K562 (cell line): ENCODE measurements at regions not wholly inside any gene's neighbourhood (a gene's known extent, or its start where the extent isn't known, plus 50 kb on each side); places are given as distances from the start of the nearest gene placed in this dataset.

ENCODE experiments used
- BACH1 ChIP-seq: fragments of 200-800 bp; sonication (Bioruptor generic); IDR thresholded peaks from 2 replicates; pipeline ENCODE4 v1.6.1; 2016; ENCODE audit warnings: missing genetic modification characterization, missing compliant biosample characterization
- KDM2B ChIP-seq: fragments of 250-450 bp; sonication (Bioruptor Pico); IDR thresholded peaks from 2 replicates; pipeline ENCODE4 v1.8.0; 2021; ENCODE audit warnings: mild to moderate bottlenecking, moderate library complexity
- MCM2 ChIP-seq: fragments of 450-650 bp; IDR thresholded peaks from 2 replicates; pipeline ENCODE4 v1.6.1; 2017; ENCODE audit warnings: low read depth, mild to moderate bottlenecking
- SRSF3 ChIP-seq: fragments of 200-400 bp; formaldehyde crosslinking; IDR thresholded peaks from 2 replicates; pipeline ENCODE4 v1.6.1; 2016; ENCODE audit warnings: mild to moderate bottlenecking, low read length, moderate library complexity; ENCODE audit not compliant: insufficient read depth
- TCF3 ChIP-seq: sonication (generic); formaldehyde crosslinking; IDR thresholded peaks from 2 replicates; pipeline ENCODE4 v1.4.0; 2020; ENCODE audit warnings: mild to moderate bottlenecking, missing genetic modification reagents
- TFAM ChIP-seq: fragments of 250-450 bp; sonication (Bioruptor Pico); conservative IDR thresholded peaks from 2 replicates; pipeline ENCODE4 v1.5.0; 2021; ENCODE audit warnings: mild to moderate bottlenecking, moderate library complexity
- TRIM24 ChIP-seq, 2 experiments: fragments of 450-650 bp; IDR thresholded peaks; 2 replicates each; pipeline ENCODE4 v1.6.1; 2016
- ZBTB8A ChIP-seq: fragments of 450-650 bp; IDR thresholded peaks from 2 replicates; pipeline ENCODE4 v1.6.1; 2018; ENCODE audit warnings: mild to moderate bottlenecking, moderate library complexity; ENCODE audit not compliant: partially characterized antibody
- ZKSCAN3 ChIP-seq: fragments of 250-450 bp; sonication (Bioruptor Pico); IDR thresholded peaks from 2 replicates; pipeline ENCODE4 v1.4.0; 2020
- ZNF165 ChIP-seq: fragments of 250-450 bp; sonication (Bioruptor Pico); IDR thresholded peaks from 2 replicates; pipeline ENCODE4 v1.4.0; 2020; ENCODE audit warnings: borderline replicate concordance
- ZNF561 ChIP-seq: fragments of 450-650 bp; formaldehyde crosslinking; conservative IDR thresholded peaks from 2 replicates; pipeline ENCODE4 v1.4.0; 2020; ENCODE audit warnings: mild to moderate bottlenecking, moderate library complexity
- TF ChIP-seq, protein P1 (sequence below): fragments of 250-450 bp; sonication (Bioruptor Pico); IDR thresholded peaks from 2 replicates; pipeline ENCODE4 v1.4.0; 2020; ENCODE audit warnings: mild to moderate bottlenecking, moderate library complexity, borderline replicate concordance
- TF ChIP-seq, protein P2 (sequence below): fragments of 250-450 bp; sonication (Bioruptor Pico); IDR thresholded peaks from 2 replicates; pipeline ENCODE4 v1.5.0; 2021
- TF ChIP-seq, protein P3 (sequence below): fragments of 450-650 bp; formaldehyde crosslinking; IDR thresholded peaks from 2 replicates; pipeline ENCODE4 v1.4.0; 2020; ENCODE audit warnings: mild to moderate bottlenecking, moderate library complexity
- TF ChIP-seq, protein P4 (sequence below): fragments of 450-650 bp; formaldehyde crosslinking; IDR thresholded peaks from 2 replicates; pipeline ENCODE4 v1.4.0; 2022; ENCODE audit warnings: mild to moderate bottlenecking, moderate library complexity
- TF ChIP-seq, protein P5 (sequence below): sonication (generic); formaldehyde crosslinking; IDR thresholded peaks from 2 replicates; pipeline ENCODE4 v1.8.0; 2023; ENCODE audit warnings: mild to moderate bottlenecking, missing genetic modification reagents

DNA sequence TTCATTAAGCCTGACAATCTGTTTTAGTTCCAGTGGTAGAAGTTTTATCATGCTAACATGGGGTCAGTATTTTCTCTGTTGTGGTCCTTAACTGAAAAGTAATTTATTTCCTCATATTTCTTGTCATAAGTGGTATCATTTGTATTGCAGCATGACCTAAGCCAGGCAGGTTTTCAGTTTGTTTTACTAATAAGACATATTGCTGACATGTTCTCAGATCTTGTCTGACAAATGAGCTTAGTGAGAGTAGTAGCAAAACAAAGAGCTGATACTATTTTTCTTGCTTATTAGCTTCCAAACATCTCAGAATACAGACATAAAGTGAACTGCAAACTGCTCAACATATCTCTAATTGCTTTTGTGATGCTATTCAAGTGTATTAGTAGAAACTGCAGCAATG, 293.6 kb downstream of the DSEL start (continued):
- TF ChIP-seq, protein P1, sequence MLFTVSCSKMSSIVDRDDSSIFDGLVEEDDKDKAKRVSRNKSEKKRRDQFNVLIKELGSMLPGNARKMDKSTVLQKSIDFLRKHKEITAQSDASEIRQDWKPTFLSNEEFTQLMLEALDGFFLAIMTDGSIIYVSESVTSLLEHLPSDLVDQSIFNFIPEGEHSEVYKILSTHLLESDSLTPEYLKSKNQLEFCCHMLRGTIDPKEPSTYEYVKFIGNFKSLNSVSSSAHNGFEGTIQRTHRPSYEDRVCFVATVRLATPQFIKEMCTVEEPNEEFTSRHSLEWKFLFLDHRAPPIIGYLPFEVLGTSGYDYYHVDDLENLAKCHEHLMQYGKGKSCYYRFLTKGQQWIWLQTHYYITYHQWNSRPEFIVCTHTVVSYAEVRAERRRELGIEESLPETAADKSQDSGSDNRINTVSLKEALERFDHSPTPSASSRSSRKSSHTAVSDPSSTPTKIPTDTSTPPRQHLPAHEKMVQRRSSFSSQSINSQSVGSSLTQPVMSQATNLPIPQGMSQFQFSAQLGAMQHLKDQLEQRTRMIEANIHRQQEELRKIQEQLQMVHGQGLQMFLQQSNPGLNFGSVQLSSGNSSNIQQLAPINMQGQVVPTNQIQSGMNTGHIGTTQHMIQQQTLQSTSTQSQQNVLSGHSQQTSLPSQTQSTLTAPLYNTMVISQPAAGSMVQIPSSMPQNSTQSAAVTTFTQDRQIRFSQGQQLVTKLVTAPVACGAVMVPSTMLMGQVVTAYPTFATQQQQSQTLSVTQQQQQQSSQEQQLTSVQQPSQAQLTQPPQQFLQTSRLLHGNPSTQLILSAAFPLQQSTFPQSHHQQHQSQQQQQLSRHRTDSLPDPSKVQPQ = no peak
- no peak for TF ChIP-seq SRSF3
- no peak for TF ChIP-seq TCF3 (CRISPR knock-in tag)
- no peak for TF ChIP-seq ZNF561 (CRISPR knock-in tag)
- TF ChIP-seq TFAM (CRISPR knock-in tag) = no peak
- TF ChIP-seq BACH1 = no peak
- TF ChIP-seq ZBTB8A = no peak
- TF ChIP-seq MCM2 = no peak
- TF ChIP-seq KDM2B (CRISPR knock-in tag) = no peak
- no peak for TF ChIP-seq ZKSCAN3 (CRISPR knock-in tag)
- TF ChIP-seq, protein P2, sequence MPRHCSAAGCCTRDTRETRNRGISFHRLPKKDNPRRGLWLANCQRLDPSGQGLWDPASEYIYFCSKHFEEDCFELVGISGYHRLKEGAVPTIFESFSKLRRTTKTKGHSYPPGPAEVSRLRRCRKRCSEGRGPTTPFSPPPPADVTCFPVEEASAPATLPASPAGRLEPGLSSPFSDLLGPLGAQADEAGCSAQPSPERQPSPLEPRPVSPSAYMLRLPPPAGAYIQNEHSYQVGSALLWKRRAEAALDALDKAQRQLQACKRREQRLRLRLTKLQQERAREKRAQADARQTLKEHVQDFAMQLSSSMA (CRISPR knock-in tag) = no peak
- TF ChIP-seq TRIM24 (IDR thresholded peaks at IDR 0.05) = no peak
- TF ChIP-seq, protein P3, sequence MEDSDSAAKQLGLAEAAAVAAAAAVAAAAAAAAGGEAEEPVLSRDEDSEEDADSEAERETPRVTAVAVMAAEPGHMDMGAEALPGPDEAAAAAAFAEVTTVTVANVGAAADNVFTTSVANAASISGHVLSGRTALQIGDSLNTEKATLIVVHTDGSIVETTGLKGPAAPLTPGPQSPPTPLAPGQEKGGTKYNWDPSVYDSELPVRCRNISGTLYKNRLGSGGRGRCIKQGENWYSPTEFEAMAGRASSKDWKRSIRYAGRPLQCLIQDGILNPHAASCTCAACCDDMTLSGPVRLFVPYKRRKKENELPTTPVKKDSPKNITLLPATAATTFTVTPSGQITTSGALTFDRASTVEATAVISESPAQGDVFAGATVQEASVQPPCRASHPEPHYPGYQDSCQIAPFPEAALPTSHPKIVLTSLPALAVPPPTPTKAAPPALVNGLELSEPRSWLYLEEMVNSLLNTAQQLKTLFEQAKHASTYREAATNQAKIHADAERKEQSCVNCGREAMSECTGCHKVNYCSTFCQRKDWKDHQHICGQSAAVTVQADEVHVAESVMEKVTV (CRISPR knock-in tag) = no peak
- TF ChIP-seq, protein P4, sequence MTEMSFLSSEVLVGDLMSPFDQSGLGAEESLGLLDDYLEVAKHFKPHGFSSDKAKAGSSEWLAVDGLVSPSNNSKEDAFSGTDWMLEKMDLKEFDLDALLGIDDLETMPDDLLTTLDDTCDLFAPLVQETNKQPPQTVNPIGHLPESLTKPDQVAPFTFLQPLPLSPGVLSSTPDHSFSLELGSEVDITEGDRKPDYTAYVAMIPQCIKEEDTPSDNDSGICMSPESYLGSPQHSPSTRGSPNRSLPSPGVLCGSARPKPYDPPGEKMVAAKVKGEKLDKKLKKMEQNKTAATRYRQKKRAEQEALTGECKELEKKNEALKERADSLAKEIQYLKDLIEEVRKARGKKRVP = no peak
- no peak for TF ChIP-seq ZNF165 (CRISPR knock-in tag)
- TF ChIP-seq, protein P5, sequence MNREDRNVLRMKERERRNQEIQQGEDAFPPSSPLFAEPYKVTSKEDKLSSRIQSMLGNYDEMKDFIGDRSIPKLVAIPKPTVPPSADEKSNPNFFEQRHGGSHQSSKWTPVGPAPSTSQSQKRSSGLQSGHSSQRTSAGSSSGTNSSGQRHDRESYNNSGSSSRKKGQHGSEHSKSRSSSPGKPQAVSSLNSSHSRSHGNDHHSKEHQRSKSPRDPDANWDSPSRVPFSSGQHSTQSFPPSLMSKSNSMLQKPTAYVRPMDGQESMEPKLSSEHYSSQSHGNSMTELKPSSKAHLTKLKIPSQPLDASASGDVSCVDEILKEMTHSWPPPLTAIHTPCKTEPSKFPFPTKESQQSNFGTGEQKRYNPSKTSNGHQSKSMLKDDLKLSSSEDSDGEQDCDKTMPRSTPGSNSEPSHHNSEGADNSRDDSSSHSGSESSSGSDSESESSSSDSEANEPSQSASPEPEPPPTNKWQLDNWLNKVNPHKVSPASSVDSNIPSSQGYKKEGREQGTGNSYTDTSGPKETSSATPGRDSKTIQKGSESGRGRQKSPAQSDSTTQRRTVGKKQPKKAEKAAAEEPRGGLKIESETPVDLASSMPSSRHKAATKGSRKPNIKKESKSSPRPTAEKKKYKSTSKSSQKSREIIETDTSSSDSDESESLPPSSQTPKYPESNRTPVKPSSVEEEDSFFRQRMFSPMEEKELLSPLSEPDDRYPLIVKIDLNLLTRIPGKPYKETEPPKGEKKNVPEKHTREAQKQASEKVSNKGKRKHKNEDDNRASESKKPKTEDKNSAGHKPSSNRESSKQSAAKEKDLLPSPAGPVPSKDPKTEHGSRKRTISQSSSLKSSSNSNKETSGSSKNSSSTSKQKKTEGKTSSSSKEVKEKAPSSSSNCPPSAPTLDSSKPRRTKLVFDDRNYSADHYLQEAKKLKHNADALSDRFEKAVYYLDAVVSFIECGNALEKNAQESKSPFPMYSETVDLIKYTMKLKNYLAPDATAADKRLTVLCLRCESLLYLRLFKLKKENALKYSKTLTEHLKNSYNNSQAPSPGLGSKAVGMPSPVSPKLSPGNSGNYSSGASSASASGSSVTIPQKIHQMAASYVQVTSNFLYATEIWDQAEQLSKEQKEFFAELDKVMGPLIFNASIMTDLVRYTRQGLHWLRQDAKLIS (CRISPR knock-in tag) = no peak
